ENCODE measurements at regions not wholly inside any gene's neighbourhood (a gene's known extent, or its start where the extent isn't known, plus 50 kb on each side); places are given as distances from the start of the nearest gene placed in this dataset.

DNA sequence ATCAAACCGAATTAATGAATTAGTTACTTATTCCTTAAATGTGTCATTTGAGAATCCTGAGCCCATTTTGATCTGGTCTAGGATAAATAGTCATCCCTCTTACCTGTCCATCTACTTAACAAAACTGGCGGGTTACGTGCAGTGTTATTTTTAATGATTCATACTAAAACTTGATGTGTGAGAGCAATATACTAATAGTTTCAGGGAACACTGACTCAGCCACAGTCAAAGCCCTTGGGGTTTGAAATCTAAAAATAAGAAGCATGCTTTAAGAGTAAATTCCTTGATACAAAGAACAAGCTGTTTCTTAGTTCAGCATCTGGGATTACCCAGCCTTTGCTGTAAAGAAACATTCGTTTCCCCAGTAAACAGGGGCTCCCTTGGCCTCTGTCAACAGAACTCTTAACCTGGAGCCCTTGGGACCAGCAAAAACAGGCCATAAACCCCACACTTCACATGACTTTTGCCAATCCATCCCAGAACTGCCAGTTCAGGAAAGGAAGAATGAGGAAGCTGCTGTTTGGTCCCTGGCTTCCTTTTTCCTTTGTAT lies 370.6 kb upstream of the IGFBP3 start:
- Histone ChIP-seq H3K27ac (peak overlapping the region; percentile 71), H3K4me3 (no peak overlapping the region), H3K4me1 (peaks cover 16% of the 10 kb centered on the region), H3K9me3 (no peaks in the 10 kb centered on the region), H3K27me3 (no peaks in the 10 kb centered on the region), H3K36me3 (no peaks in the 10 kb centered on the region)
- DNase-seq (ENCODE audit: extremely low spot score in 2 of 2) = no peak
- intact Hi-C loops (cut with DNase I) = no loop called here
- TF ChIP-seq POLR2AphosphoS5 (IDR thresholded peaks at IDR 0.05; ENCODE audit: insufficient read depth in 1 of 2, low read depth in 1 of 2) (peak in 1 of 2 donors; percentile 50), POLR2A (IDR thresholded peaks at IDR 0.05) (no peak)
- TF ChIP-seq, protein P1, sequence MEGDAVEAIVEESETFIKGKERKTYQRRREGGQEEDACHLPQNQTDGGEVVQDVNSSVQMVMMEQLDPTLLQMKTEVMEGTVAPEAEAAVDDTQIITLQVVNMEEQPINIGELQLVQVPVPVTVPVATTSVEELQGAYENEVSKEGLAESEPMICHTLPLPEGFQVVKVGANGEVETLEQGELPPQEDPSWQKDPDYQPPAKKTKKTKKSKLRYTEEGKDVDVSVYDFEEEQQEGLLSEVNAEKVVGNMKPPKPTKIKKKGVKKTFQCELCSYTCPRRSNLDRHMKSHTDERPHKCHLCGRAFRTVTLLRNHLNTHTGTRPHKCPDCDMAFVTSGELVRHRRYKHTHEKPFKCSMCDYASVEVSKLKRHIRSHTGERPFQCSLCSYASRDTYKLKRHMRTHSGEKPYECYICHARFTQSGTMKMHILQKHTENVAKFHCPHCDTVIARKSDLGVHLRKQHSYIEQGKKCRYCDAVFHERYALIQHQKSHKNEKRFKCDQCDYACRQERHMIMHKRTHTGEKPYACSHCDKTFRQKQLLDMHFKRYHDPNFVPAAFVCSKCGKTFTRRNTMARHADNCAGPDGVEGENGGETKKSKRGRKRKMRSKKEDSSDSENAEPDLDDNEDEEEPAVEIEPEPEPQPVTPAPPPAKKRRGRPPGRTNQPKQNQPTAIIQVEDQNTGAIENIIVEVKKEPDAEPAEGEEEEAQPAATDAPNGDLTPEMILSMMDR (IDR thresholded peaks at IDR 0.05) = no peak

DNA sequence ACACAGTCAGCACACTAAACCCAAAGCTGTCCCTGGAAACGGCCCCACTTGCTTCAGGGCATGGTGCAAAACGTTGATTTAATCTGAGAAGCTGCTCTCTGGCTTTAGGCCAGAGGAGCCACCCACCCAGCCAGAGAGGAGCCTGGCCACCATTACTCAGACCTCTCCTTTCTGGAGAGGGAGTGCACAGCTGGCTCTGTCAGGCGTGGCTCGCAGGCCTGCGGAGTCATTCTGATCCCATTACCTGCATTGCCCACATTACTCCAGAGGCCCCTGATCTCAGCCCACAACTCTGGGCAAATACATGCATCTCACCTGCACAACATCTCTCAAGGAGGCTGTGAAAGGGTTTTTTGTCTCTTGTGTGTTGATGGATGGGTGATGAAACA lies 370.0 kb upstream of the IGFBP3 start:
- peaks cover 16% of the 10 kb centered on the region for H3K4me1 ChIP-seq
- no peaks in the 10 kb centered on the region for H3K9me3 ChIP-seq
- H3K36me3 ChIP-seq = no peaks in the 10 kb centered on the region
- TF ChIP-seq POLR2A (IDR thresholded peaks at IDR 0.05) (no peak), POLR2AphosphoS5 (IDR thresholded peaks at IDR 0.05; ENCODE audit: insufficient read depth in 1 of 2, low read depth in 1 of 2) (no peak)
- TF ChIP-seq, protein P1 (IDR thresholded peaks at IDR 0.05) = no peak
- no peak overlapping the region for H3K4me3 ChIP-seq
- H3K27me3 ChIP-seq = no peaks in the 10 kb centered on the region
- intact Hi-C loops (cut with DNase I) = no loop called here
- H3K27ac ChIP-seq = peak overlapping the region; percentile 71
- no peak for DNase-seq (ENCODE audit: extremely low spot score in 2 of 2)

DNA sequence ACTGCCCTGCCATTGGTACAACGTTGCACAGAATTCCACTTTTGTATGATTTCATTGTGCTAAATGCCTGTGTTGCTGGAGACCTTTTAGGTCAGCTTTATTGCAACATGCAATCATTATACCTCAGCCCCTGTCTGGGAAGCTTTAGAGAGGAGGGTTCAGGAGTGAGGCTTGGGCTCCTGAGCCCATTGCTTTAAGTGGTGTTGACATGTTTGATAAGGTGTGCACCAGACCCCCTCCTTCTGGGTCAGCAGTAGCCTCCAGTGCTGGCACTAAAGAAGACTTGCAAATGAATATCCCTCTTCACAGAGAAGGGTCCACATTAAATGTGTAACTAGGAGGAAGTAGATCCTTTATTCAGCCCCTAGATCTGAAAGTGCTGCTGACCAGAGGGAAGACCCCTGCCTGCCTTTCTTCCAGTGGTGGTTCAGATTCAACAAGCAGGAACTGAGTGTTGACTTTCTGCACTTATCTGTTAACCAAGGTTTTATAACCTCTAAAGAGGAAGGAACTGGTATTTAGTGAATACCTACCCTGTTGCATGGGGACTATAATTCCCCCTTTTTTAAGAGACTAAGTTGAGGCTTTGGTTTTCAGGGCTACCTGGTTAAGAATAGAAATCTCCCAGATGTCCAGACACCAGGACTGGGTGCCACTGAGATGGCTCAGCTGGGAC lies 369.4 kb upstream of the IGFBP3 start:
- H3K27ac ChIP-seq = peak overlapping the region; percentile 71
- no peak for DNase-seq (ENCODE audit: extremely low spot score in 2 of 2)
- TF ChIP-seq, protein P1 (IDR thresholded peaks at IDR 0.05) = no peak
- TF ChIP-seq POLR2A (IDR thresholded peaks at IDR 0.05) (no peak), POLR2AphosphoS5 (IDR thresholded peaks at IDR 0.05; ENCODE audit: insufficient read depth in 1 of 2, low read depth in 1 of 2) (no peak)
- no peaks in the 10 kb centered on the region for H3K27me3 ChIP-seq
- intact Hi-C loops (cut with DNase I) = no loop called here
- no peaks in the 10 kb centered on the region for H3K36me3 ChIP-seq
- H3K9me3 ChIP-seq = no peaks in the 10 kb centered on the region
- peaks cover 16% of the 10 kb centered on the region for H3K4me1 ChIP-seq
- H3K4me3 ChIP-seq = no peak overlapping the region

DNA sequence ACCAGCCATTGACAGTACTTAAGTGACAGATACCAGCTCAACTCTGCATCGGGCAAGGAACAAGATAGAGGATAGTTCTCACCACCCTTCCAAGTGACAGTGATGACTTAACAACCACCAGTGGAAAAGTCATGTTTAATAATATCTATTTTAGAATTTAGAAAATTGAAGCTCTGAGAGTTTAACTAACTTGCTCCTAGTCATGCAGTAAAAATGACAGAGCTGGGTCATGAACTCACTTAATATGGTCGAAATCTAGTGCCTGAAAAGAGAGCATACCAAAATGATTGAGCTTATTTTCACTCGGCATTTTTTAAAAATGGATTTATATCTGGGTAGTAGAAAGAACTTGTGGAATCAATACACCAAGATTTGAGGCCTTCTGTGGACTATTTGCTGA lies 367.8 kb upstream of the IGFBP3 start:
- H3K4me1 ChIP-seq = peaks cover 16% of the 10 kb centered on the region
- no peak overlapping the region for H3K4me3 ChIP-seq
- no peak overlapping the region for H3K27ac ChIP-seq
- DNase-seq (ENCODE audit: extremely low spot score in 2 of 2) = no peak
- H3K9me3 ChIP-seq = no peaks in the 10 kb centered on the region
- TF ChIP-seq, protein P1 (IDR thresholded peaks at IDR 0.05) = no peak
- TF ChIP-seq POLR2A (IDR thresholded peaks at IDR 0.05) (no peak), POLR2AphosphoS5 (IDR thresholded peaks at IDR 0.05; ENCODE audit: insufficient read depth in 1 of 2, low read depth in 1 of 2) (no peak)
- no peaks in the 10 kb centered on the region for H3K27me3 ChIP-seq
- no peaks in the 10 kb centered on the region for H3K36me3 ChIP-seq
- intact Hi-C loops (cut with DNase I) = no loop called here

DNA sequence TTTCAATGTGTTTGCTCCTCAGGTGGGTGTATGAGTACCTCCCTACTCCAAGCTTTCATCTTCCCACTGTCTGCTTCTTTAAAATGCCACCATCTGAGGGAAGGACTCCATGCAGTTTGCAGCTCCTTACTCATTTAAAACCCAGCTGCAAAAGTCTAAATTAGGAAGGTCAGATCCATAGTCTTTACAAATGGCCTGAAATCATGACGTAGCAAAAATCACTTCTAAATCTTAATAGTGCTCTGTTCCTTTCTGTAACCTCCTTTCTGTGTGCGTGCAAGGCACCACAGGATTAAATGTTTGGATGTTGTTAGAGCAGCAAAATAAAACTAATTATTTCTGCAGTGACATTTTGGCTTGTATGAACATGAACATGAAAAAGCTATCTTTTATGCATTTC lies 366.9 kb upstream of the IGFBP3 start:
- DNase-seq (ENCODE audit: extremely low spot score in 2 of 2) = no peak
- H3K27ac ChIP-seq = no peak overlapping the region
- no peaks in the 10 kb centered on the region for H3K27me3 ChIP-seq
- TF ChIP-seq POLR2A (IDR thresholded peaks at IDR 0.05) = no peak
- TF ChIP-seq, protein P1 (IDR thresholded peaks at IDR 0.05) = no peak
- TF ChIP-seq POLR2AphosphoS5 (IDR thresholded peaks at IDR 0.05; ENCODE audit: insufficient read depth in 1 of 2, low read depth in 1 of 2) = no peak
- intact Hi-C loops (cut with DNase I) = no loop called here
- peaks cover 16% of the 10 kb centered on the region for H3K4me1 ChIP-seq
- H3K4me3 ChIP-seq = no peak overlapping the region
- no peaks in the 10 kb centered on the region for H3K36me3 ChIP-seq
- H3K9me3 ChIP-seq = no peaks in the 10 kb centered on the region
